Astrocyte (in vitro differentiated cells and primary cell): ENCODE measurements at regions not wholly inside any gene's neighbourhood (a gene's known extent, or its start where the extent isn't known, plus 50 kb on each side); places are given as distances from the start of the nearest gene placed in this dataset.

Experiments
- DNase-seq: peaks from one replicate; pipeline ENCODE4 v3.0.0-alpha.2; 2010; ENCODE audit warnings: low read depth
- FAIRE-seq: peaks from 2 replicates; lab custom pipeline; 2011; peaks lifted over from hg19 to GRCh38; lab: Jason Lieb, UNC
- H2AFZ ChIP-seq: 2 replicates; pipeline ENCODE4 v1.6.0; 2012; ENCODE audit warnings: low read depth, low read length, inconsistent platforms
- H3K27ac ChIP-seq: 2 replicates; pipeline ENCODE4 v1.5.1; 2011; ENCODE audit warnings: low read depth, low read length, inconsistent platforms
- H3K27me3 ChIP-seq: 2 replicates; pipeline ENCODE4 v1.6.0; 2011; ENCODE audit warnings: low read length, inconsistent platforms; ENCODE audit not compliant: insufficient read depth
- H3K36me3 ChIP-seq: 2 replicates; pipeline ENCODE4 v1.5.1; 2011; ENCODE audit warnings: low read length, inconsistent platforms; ENCODE audit not compliant: insufficient read depth
- H3K4me1 ChIP-seq: 2 replicates; pipeline ENCODE4 v1.5.1; 2011; ENCODE audit warnings: low read length, inconsistent platforms; ENCODE audit not compliant: insufficient read depth
- H3K4me2 ChIP-seq: 2 replicates; pipeline ENCODE4 v1.6.0; 2012; ENCODE audit warnings: low read length, inconsistent platforms
- H3K4me3 ChIP-seq: 2 replicates; pipeline ENCODE4 v1.5.1; 2011; ENCODE audit warnings: low read depth, mild to moderate bottlenecking, low read length, inconsistent platforms; ENCODE audit not compliant: insufficient read depth
- H3K79me2 ChIP-seq: 2 replicates; pipeline ENCODE4 v1.6.0; 2012; ENCODE audit warnings: mild to moderate bottlenecking, low read length, inconsistent platforms; ENCODE audit not compliant: insufficient read depth
- H3K9ac ChIP-seq: 2 replicates; pipeline ENCODE4 v1.6.0; 2012; ENCODE audit warnings: mild to moderate bottlenecking, low read length, inconsistent platforms
- H3K9me3 ChIP-seq: 2 replicates; pipeline ENCODE4 v1.5.1; 2012; ENCODE audit warnings: low read depth, mild to moderate bottlenecking, low read length, inconsistent platforms; ENCODE audit not compliant: insufficient read depth
- H4K20me1 ChIP-seq: 2 replicates; pipeline ENCODE4 v1.6.0; 2012; ENCODE audit warnings: low read length, inconsistent platforms; ENCODE audit not compliant: insufficient read depth
- H3K27ac Mint-ChIP-seq: one replicate; pipeline ENCODE4 v1.8.0; 2021; ENCODE audit warnings: mild to moderate bottlenecking, mixed read lengths; ENCODE audit not compliant: unreplicated experiment
- H3K27me3 Mint-ChIP-seq: one replicate; pipeline ENCODE4 v1.8.0; 2021; ENCODE audit warnings: low read depth, mixed read lengths; ENCODE audit not compliant: unreplicated experiment
- H3K36me3 Mint-ChIP-seq: one replicate; pipeline ENCODE4 v1.8.0; 2021; ENCODE audit warnings: low read depth, mixed read lengths; ENCODE audit not compliant: unreplicated experiment
- H3K4me1 Mint-ChIP-seq: one replicate; pipeline ENCODE4 v1.8.0; 2021; ENCODE audit warnings: low read depth, mixed read lengths; ENCODE audit not compliant: unreplicated experiment
- H3K4me3 Mint-ChIP-seq: one replicate; pipeline ENCODE4 v1.8.0; 2021; ENCODE audit warnings: mild to moderate bottlenecking, moderate library complexity, mixed read lengths; ENCODE audit not compliant: unreplicated experiment
- H3K9me3 Mint-ChIP-seq: one replicate; pipeline ENCODE4 v1.8.0; 2021; ENCODE audit warnings: mild to moderate bottlenecking, mixed read lengths; ENCODE audit not compliant: unreplicated experiment
- EZH2 ChIP-seq: IDR thresholded peaks from 2 replicates; pipeline ENCODE4 v1.6.1; 2012; ENCODE audit warnings: mild to moderate bottlenecking, low read length, inconsistent platforms; ENCODE audit not compliant: insufficient read depth
- TF ChIP-seq, protein P1 (sequence below): IDR thresholded peaks from 2 replicates; pipeline ENCODE4 v1.5.1; 2011; ENCODE audit warnings: low read depth, mild to moderate bottlenecking, inconsistent platforms, low read length, moderate library complexity; ENCODE audit not compliant: insufficient read depth

DNA sequence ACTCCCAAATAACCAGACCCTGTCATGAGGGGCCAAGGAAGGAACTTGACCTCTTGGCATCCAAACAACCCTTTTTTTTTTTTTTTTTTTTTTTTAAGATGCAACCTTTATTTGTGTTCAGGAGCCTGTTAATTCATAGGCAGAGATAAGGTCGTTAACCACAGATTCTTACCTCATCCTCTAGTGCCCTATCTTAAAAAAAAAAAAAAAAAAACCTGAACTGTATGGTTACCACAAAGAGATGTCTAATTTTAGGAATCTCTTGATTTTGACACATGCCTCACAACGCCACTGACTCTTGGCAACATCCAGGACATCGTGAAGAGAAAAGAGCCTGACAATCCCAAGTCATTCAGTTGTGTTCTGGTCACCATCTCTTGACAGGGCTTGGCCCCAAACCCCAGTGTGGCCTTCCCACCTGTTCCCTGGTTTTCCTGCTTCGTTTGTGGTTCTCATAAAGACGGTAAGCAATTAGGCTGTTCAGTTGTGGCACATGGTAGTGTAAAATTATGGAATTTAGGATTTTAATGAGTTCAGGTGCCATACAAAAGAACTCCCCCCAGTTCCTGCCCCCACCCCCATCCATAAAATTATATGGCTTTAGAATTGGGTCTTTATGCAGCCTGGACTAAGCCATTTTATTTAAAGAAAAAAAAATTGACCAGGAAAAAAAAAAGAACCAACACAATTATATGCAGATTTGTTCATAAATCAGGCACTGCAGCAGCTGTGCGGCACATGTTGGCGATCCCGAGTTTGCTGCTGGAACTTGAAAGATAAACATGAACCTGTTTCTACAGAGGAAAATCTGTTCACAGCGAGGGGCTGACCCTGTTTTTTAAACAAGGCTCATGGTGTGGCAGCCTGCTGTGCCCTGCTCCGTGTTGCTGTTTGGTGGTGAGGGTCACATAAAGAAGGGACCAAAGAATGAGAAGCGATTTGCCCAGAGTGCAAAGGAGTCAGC lies 267.8 kb upstream of the CLINT1 start:
- no peaks in the 10 kb centered on the region for H4K20me1 ChIP-seq
- Mint-ChIP-seq H3K27ac (no peak overlapping the region), H3K27me3 (peaks cover 2% of the 10 kb centered on the region), H3K4me1 (peaks cover 5% of the 10 kb centered on the region), H3K4me3 (no peak overlapping the region), H3K9me3 (peaks cover 2% of the 10 kb centered on the region), H3K36me3 (no peaks in the 10 kb centered on the region)
- H3K27ac ChIP-seq = no peak overlapping the region
- no peak overlapping the region for H3K9ac ChIP-seq
- H3K4me3 ChIP-seq = no peak overlapping the region
- FAIRE-seq (no peak), DNase-seq (no peak)
- no peaks in the 10 kb centered on the region for H3K79me2 ChIP-seq
- no peaks in the 10 kb centered on the region for H3K36me3 ChIP-seq
- no peaks in the 10 kb centered on the region for H3K9me3 ChIP-seq
- no peak for TF ChIP-seq EZH2
- TF ChIP-seq, protein P1, sequence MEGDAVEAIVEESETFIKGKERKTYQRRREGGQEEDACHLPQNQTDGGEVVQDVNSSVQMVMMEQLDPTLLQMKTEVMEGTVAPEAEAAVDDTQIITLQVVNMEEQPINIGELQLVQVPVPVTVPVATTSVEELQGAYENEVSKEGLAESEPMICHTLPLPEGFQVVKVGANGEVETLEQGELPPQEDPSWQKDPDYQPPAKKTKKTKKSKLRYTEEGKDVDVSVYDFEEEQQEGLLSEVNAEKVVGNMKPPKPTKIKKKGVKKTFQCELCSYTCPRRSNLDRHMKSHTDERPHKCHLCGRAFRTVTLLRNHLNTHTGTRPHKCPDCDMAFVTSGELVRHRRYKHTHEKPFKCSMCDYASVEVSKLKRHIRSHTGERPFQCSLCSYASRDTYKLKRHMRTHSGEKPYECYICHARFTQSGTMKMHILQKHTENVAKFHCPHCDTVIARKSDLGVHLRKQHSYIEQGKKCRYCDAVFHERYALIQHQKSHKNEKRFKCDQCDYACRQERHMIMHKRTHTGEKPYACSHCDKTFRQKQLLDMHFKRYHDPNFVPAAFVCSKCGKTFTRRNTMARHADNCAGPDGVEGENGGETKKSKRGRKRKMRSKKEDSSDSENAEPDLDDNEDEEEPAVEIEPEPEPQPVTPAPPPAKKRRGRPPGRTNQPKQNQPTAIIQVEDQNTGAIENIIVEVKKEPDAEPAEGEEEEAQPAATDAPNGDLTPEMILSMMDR = no peak
- no peak overlapping the region for H3K4me2 ChIP-seq
- no peaks in the 10 kb centered on the region for H3K27me3 ChIP-seq
- no peak overlapping the region for H2AFZ ChIP-seq
- H3K4me1 ChIP-seq = no peaks in the 10 kb centered on the region

DNA sequence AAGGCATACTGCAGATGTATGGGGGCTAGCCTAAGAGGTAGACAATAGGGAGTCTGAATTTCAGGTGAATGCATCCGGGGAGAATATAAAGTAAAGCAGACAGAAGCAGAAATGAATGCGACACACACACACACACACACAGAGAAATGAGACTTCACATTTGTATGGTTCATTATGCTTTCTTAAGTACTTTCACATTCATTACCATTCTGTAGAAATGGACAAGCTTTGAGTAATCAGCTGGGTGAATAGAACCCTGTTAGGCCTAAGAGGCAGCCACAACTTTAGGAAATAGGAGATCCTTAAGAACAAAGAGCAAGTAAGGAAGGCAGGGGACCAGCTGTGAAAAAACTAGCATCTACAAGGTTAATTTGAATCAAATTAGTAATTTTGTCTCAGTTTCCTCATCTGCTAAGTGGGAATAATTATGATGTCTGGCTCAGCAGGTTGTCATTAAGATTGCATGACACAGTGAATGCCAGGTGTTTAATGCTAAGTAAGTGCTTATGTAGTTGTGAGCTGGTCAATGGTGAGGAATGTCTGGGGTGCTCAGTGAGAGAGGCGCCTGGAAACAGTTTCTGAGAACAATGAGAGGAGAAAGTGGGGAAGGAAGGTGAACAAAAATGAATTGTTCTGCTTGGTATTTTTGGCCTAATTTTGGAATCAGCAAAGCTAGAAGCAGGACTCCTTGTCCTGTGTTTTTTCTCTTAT lies 265.8 kb upstream of the CLINT1 start:
- no peak overlapping the region for H2AFZ ChIP-seq
- FAIRE-seq (no peak), DNase-seq (no peak)
- no peak overlapping the region for H3K9ac ChIP-seq
- H3K4me3 ChIP-seq = no peak overlapping the region
- no peak overlapping the region for H3K4me3 Mint-ChIP-seq
- H3K4me1 ChIP-seq = peaks cover 12% of the 10 kb centered on the region
- H3K27me3 ChIP-seq = no peaks in the 10 kb centered on the region
- no peak overlapping the region for H3K27ac ChIP-seq
- H4K20me1 ChIP-seq = no peaks in the 10 kb centered on the region
- no peaks in the 10 kb centered on the region for H3K9me3 ChIP-seq
- peaks cover 16% of the 10 kb centered on the region for H3K4me1 Mint-ChIP-seq
- peaks cover 2% of the 10 kb centered on the region for H3K27me3 Mint-ChIP-seq
- no peak overlapping the region for H3K4me2 ChIP-seq
- TF ChIP-seq, protein P1 = no peak
- TF ChIP-seq EZH2 = no peak
- H3K36me3 ChIP-seq = no peaks in the 10 kb centered on the region
- no peaks in the 10 kb centered on the region for H3K36me3 Mint-ChIP-seq
- no peak overlapping the region for H3K27ac Mint-ChIP-seq
- no peaks in the 10 kb centered on the region for H3K79me2 ChIP-seq
- peaks cover 2% of the 10 kb centered on the region for H3K9me3 Mint-ChIP-seq
